HEK293 (cell line): ENCODE measurements at regions not wholly inside any gene's neighbourhood (a gene's known extent, or its start where the extent isn't known, plus 50 kb on each side); places are given as distances from the start of the nearest gene placed in this dataset.

Experiments used
- ZNF10 ChIP-seq: fragments of 450-650 bp; formaldehyde crosslinking; IDR thresholded peaks from 2 replicates; pipeline ENCODE4 v1.5.1; 2017; ENCODE audit warnings: missing biosample characterization, missing genetic modification characterization
- ZNF214 ChIP-seq: fragments of 450-650 bp; formaldehyde crosslinking; IDR thresholded peaks from 2 replicates; pipeline ENCODE4 v1.5.1; 2017; ENCODE audit warnings: missing biosample characterization, mild to moderate bottlenecking, missing genetic modification characterization, borderline replicate concordance
- ZNF239 ChIP-seq: fragments of 450-650 bp; formaldehyde crosslinking; IDR thresholded peaks from 2 replicates; pipeline ENCODE4 v1.5.1; 2016; ENCODE audit warnings: missing biosample characterization, missing genetic modification characterization
- ZNF426 ChIP-seq: fragments of 450-650 bp; formaldehyde crosslinking; IDR thresholded peaks from 2 replicates; pipeline ENCODE4 v1.5.1; 2017; ENCODE audit warnings: missing biosample characterization, missing genetic modification characterization, mild to moderate bottlenecking, inconsistent platforms, moderate library complexity
- ZNF76 ChIP-seq: fragments of 450-650 bp; formaldehyde crosslinking; IDR thresholded peaks from 2 replicates; pipeline ENCODE4; 2016; ENCODE audit warnings: low read depth, missing biosample characterization, missing genetic modification characterization, borderline replicate concordance
- TF ChIP-seq, protein P1 (sequence below): fragments of 450-650 bp; formaldehyde crosslinking; IDR thresholded peaks from 2 replicates; pipeline ENCODE4 v1.5.1; 2016; ENCODE audit warnings: missing biosample characterization, missing genetic modification characterization
- TF ChIP-seq, protein P2 (sequence below): fragments of 450-650 bp; formaldehyde crosslinking; IDR thresholded peaks from 2 replicates; pipeline ENCODE4 v1.5.1; 2016; ENCODE audit warnings: missing biosample characterization, missing genetic modification characterization
- TF ChIP-seq, protein P3 (sequence below): fragments of 450-650 bp; formaldehyde crosslinking; IDR thresholded peaks from 2 replicates; pipeline ENCODE4 v1.5.1; 2016; ENCODE audit warnings: missing biosample characterization, missing genetic modification characterization

DNA sequence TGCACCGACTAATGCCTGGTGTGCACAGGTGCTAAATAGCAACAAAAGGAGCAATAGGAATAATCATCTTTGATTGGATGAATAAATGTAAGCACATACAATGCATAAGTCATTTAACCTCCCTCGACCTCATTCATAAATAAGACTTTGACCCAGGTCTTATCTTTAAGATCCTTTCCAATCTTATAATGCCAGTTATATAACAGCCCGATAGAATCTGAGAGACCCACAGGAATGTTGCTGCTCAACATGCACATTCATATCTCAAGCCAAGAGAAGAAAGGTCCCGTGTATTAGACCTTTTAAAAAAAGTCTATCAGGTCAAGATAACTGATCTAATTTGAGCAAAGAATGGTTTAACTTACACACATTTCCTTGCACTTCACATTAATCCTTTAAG is 146.8 kb upstream of the SOX9 start:
- TF ChIP-seq, protein P1, sequence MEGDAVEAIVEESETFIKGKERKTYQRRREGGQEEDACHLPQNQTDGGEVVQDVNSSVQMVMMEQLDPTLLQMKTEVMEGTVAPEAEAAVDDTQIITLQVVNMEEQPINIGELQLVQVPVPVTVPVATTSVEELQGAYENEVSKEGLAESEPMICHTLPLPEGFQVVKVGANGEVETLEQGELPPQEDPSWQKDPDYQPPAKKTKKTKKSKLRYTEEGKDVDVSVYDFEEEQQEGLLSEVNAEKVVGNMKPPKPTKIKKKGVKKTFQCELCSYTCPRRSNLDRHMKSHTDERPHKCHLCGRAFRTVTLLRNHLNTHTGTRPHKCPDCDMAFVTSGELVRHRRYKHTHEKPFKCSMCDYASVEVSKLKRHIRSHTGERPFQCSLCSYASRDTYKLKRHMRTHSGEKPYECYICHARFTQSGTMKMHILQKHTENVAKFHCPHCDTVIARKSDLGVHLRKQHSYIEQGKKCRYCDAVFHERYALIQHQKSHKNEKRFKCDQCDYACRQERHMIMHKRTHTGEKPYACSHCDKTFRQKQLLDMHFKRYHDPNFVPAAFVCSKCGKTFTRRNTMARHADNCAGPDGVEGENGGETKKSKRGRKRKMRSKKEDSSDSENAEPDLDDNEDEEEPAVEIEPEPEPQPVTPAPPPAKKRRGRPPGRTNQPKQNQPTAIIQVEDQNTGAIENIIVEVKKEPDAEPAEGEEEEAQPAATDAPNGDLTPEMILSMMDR = no peak
- no peak for TF ChIP-seq ZNF76
- TF ChIP-seq ZNF214 (tag by site-specific recombination) = no peak
- TF ChIP-seq, protein P2, sequence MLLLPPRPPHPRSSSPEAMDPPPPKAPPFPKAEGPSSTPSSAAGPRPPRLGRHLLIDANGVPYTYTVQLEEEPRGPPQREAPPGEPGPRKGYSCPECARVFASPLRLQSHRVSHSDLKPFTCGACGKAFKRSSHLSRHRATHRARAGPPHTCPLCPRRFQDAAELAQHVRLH (tag by site-specific recombination) = no peak
- TF ChIP-seq ZNF239 = no peak
- TF ChIP-seq ZNF10 (tag by site-specific recombination) = no peak
- TF ChIP-seq, protein P3, sequence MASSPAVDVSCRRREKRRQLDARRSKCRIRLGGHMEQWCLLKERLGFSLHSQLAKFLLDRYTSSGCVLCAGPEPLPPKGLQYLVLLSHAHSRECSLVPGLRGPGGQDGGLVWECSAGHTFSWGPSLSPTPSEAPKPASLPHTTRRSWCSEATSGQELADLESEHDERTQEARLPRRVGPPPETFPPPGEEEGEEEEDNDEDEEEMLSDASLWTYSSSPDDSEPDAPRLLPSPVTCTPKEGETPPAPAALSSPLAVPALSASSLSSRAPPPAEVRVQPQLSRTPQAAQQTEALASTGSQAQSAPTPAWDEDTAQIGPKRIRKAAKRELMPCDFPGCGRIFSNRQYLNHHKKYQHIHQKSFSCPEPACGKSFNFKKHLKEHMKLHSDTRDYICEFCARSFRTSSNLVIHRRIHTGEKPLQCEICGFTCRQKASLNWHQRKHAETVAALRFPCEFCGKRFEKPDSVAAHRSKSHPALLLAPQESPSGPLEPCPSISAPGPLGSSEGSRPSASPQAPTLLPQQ (tag by site-specific recombination) = no peak
- TF ChIP-seq ZNF426 = no peak
